ENCODE measurements at regions not wholly inside any gene's neighbourhood (a gene's known extent, or its start where the extent isn't known, plus 50 kb on each side); places are given as distances from the start of the nearest gene placed in this dataset.

- Histone ChIP-seq H3K36me3 (no peaks in the 10 kb centered on the region), H3K27ac (no peak overlapping the region), H3K4me3 (no peak overlapping the region), H3K9me3 (no peaks in the 10 kb centered on the region), H3K27me3 (no peaks in the 10 kb centered on the region), H3K4me1 (no peaks in the 10 kb centered on the region)
- TF ChIP-seq CTCF (IDR thresholded peaks at IDR 0.05) (no peak), POLR2AphosphoS5 (IDR thresholded peaks at IDR 0.05; ENCODE audit: insufficient read depth in 1 of 2, low read depth in 1 of 2) (no peak), POLR2A (IDR thresholded peaks at IDR 0.05) (no peak)
- intact Hi-C loops (cut with DNase I), result no loop called here
- DNase-seq (ENCODE audit: extremely low spot score in 2 of 2), result no peak
Measured at GRCh38 chr18:60162388-60162787, 210.2 kb downstream of the MC4R start.

GRCh38 chr18:60157810-60158209 lies 214.8 kb downstream of the MC4R start:
- H3K27ac ChIP-seq, result no peak overlapping the region
- H3K4me3 ChIP-seq, result no peak overlapping the region
- no peaks in the 10 kb centered on the region for H3K27me3 ChIP-seq
- no peaks in the 10 kb centered on the region for H3K9me3 ChIP-seq
- no peaks in the 10 kb centered on the region for H3K4me1 ChIP-seq
- DNase-seq (ENCODE audit: extremely low spot score in 2 of 2), result no peak
- intact Hi-C loops (cut with DNase I), result no loop called here
- no peaks in the 10 kb centered on the region for H3K36me3 ChIP-seq
- TF ChIP-seq CTCF (IDR thresholded peaks at IDR 0.05) (no peak), POLR2A (IDR thresholded peaks at IDR 0.05) (no peak), POLR2AphosphoS5 (IDR thresholded peaks at IDR 0.05; ENCODE audit: insufficient read depth in 1 of 2, low read depth in 1 of 2) (no peak)

GRCh38 chr18:60153376-60153775 lies 219.2 kb downstream of the MC4R start:
- no peak for TF ChIP-seq POLR2AphosphoS5 (IDR thresholded peaks at IDR 0.05; ENCODE audit: insufficient read depth in 1 of 2, low read depth in 1 of 2)
- no peak for TF ChIP-seq POLR2A (IDR thresholded peaks at IDR 0.05)
- TF ChIP-seq CTCF (IDR thresholded peaks at IDR 0.05), result no peak
- Histone ChIP-seq H3K27me3 (no peaks in the 10 kb centered on the region), H3K4me3 (no peak overlapping the region), H3K27ac (no peak overlapping the region), H3K36me3 (no peaks in the 10 kb centered on the region), H3K9me3 (no peaks in the 10 kb centered on the region), H3K4me1 (no peaks in the 10 kb centered on the region)
- intact Hi-C loops (cut with DNase I), result no loop called here
- DNase-seq (ENCODE audit: extremely low spot score in 2 of 2), result no peak

GRCh38 chr18:60149316-60149715 lies 223.3 kb downstream of the MC4R start:
- no peaks in the 10 kb centered on the region for H3K4me1 ChIP-seq
- no peaks in the 10 kb centered on the region for H3K27me3 ChIP-seq
- H3K27ac ChIP-seq, result no peak overlapping the region
- H3K36me3 ChIP-seq, result no peaks in the 10 kb centered on the region
- intact Hi-C loops (cut with DNase I), result no loop called here
- TF ChIP-seq CTCF (IDR thresholded peaks at IDR 0.05), result no peak
- TF ChIP-seq POLR2A (IDR thresholded peaks at IDR 0.05), result no peak
- no peak for TF ChIP-seq POLR2AphosphoS5 (IDR thresholded peaks at IDR 0.05; ENCODE audit: insufficient read depth in 1 of 2, low read depth in 1 of 2)
- H3K9me3 ChIP-seq, result no peaks in the 10 kb centered on the region
- DNase-seq (ENCODE audit: extremely low spot score in 2 of 2), result no peak
- H3K4me3 ChIP-seq, result no peak overlapping the region

GRCh38 chr18:60147323-60147722 lies 225.3 kb downstream of the MC4R start:
- no peaks in the 10 kb centered on the region for H3K9me3 ChIP-seq
- H3K36me3 ChIP-seq, result no peaks in the 10 kb centered on the region
- no peak overlapping the region for H3K27ac ChIP-seq
- no peaks in the 10 kb centered on the region for H3K27me3 ChIP-seq
- no peak overlapping the region for H3K4me3 ChIP-seq
- H3K4me1 ChIP-seq, result no peaks in the 10 kb centered on the region
- no peak for DNase-seq (ENCODE audit: extremely low spot score in 2 of 2)
- TF ChIP-seq POLR2A (IDR thresholded peaks at IDR 0.05), result no peak
- no peak for TF ChIP-seq POLR2AphosphoS5 (IDR thresholded peaks at IDR 0.05; ENCODE audit: insufficient read depth in 1 of 2, low read depth in 1 of 2)
- no peak for TF ChIP-seq CTCF (IDR thresholded peaks at IDR 0.05)
- intact Hi-C loops (cut with DNase I), result no loop called here

Measured in vagina (tissue), 2 donors.